NCI-H1105 treated with DMSO at 0.1 percent for 48 hours (cell line): ENCODE measurements at regions not wholly inside any gene's neighbourhood (a gene's known extent, or its start where the extent isn't known, plus 50 kb on each side); places are given as distances from the start of the nearest gene placed in this dataset.

ENCODE experiments used
- DNase-seq: peaks from one replicate; lab custom pipeline; 2025; lab: John Stamatoyannopoulos, UW

GRCh38 chr16:14360326-14361037 is 269.6 kb downstream of the PARN start:
- DNase-seq, result no peak

- DNase-seq, result no peak
These were observed 271.3 kb downstream of the PARN start for GRCh38 chr16:14358697-14359305.

- DNase-seq, result no peak
These were observed 272.7 kb downstream of the PARN start for GRCh38 chr16:14357328-14357727.

GRCh38 chr16:14356064-14356463 is 274.0 kb downstream of the PARN start:
- no peak for DNase-seq

- DNase-seq, result no peak
These were observed 275.3 kb downstream of the PARN start for GRCh38 chr16:14354561-14355351.

- no peak for DNase-seq
These were observed 276.7 kb downstream of the PARN start for GRCh38 chr16:14353340-14353739.

- DNase-seq, result no peak
These were observed 278.4 kb downstream of the PARN start for GRCh38 chr16:14351647-14352046.

GRCh38 chr16:14350626-14351025 is 279.4 kb downstream of the PARN start:
- DNase-seq, result no peak

GRCh38 chr16:14350081-14350480 is 279.0 kb downstream of the MRTFB start:
- DNase-seq, result no peak

GRCh38 chr16:14347706-14348105 is 276.6 kb downstream of the MRTFB start:
- DNase-seq, result no peak

- DNase-seq, result no peak
These were observed 275.4 kb downstream of the MRTFB start for GRCh38 chr16:14346278-14347142.

GRCh38 chr16:14345512-14346115 is 274.5 kb downstream of the MRTFB start:
- DNase-seq, result no peak

- no peak for DNase-seq
These were observed 273.8 kb downstream of the MRTFB start for GRCh38 chr16:14344945-14345344.

GRCh38 chr16:14344292-14344691 is 273.2 kb downstream of the MRTFB start:
- no peak for DNase-seq

- no peak for DNase-seq
These were observed 270.5 kb downstream of the MRTFB start for GRCh38 chr16:14341324-14342225.

GRCh38 chr16:14339694-14340093 is 268.6 kb downstream of the MRTFB start:
- no peak for DNase-seq

GRCh38 chr16:14338969-14339368 is 267.9 kb downstream of the MRTFB start:
- DNase-seq, result no peak

- no peak for DNase-seq
These were observed 267.1 kb downstream of the MRTFB start for GRCh38 chr16:14338236-14338635.

GRCh38 chr16:14337303-14338191 is 266.4 kb downstream of the MRTFB start:
- no peak for DNase-seq

- DNase-seq, result no peak
These were observed 264.2 kb downstream of the MRTFB start for GRCh38 chr16:14335297-14335696.
